H1 (cell line): ENCODE measurements at regions not wholly inside any gene's neighbourhood (a gene's known extent, or its start where the extent isn't known, plus 50 kb on each side); places are given as distances from the start of the nearest gene placed in this dataset.

Source experiments
- CTCF ChIA-PET: fragments of 300-600 bp; sonication (Branson Sonifier 250); formaldehyde crosslinking; loops from one replicate; lab custom pipeline; 2021; ENCODE audit not compliant: partially characterized antibody; lab: Charles Lee
- POLR2A ChIA-PET: fragments of 300-600 bp; sonication (Branson Sonifier 250); formaldehyde crosslinking; loops from one replicate; lab custom pipeline; 2021; ENCODE audit warnings: inconsistent platforms; ENCODE audit not compliant: partially characterized antibody; lab: Charles Lee
- DNase-seq, 2 experiments: peaks; one replicate each; pipeline versions ENCODE4 v3.0.0 to v3.0.0-alpha.2; 2010 to 2022; ENCODE audit warnings: low spot score in 2 of 2, low read depth in 1 of 2, mixed read lengths in 1 of 2
- FAIRE-seq: peaks from 2 replicates; lab custom pipeline; 2011; peaks lifted over from hg19 to GRCh38; lab: Jason Lieb, UNC
- H2AFZ ChIP-seq: 2 replicates; pipeline ENCODE4 v1.8.1; 2012; ENCODE audit warnings: low read length, inconsistent platforms
- H2AK5ac ChIP-seq: 2 replicates; pipeline ENCODE4 v1.6.1; 2013; ENCODE audit warnings: low read depth, low read length
- H2BK120ac ChIP-seq: replicated peaks from 2 replicates; pipeline ENCODE3; 2013; ENCODE audit warnings: low read depth, low read length, inconsistent platforms
- H2BK12ac ChIP-seq: 2 replicates; pipeline ENCODE4 v1.6.1; 2013; ENCODE audit warnings: low read depth, low read length
- H2BK15ac ChIP-seq: 2 replicates; pipeline ENCODE4 v1.6.1; 2013; ENCODE audit warnings: low read length
- H2BK20ac ChIP-seq: 2 replicates; pipeline ENCODE4 v1.6.1; 2013; ENCODE audit warnings: low read length
- H2BK5ac ChIP-seq: 2 replicates; pipeline ENCODE4 v1.6.1; 2013; ENCODE audit warnings: low read depth, low read length
- H3K14ac ChIP-seq: 2 replicates; pipeline ENCODE4 v1.6.1; 2013; ENCODE audit warnings: inconsistent platforms; ENCODE audit not compliant: insufficient read length
- H3K18ac ChIP-seq: 2 replicates; pipeline ENCODE4 v1.6.1; 2013; ENCODE audit warnings: low read length; ENCODE audit errors: extremely low read depth
- H3K23ac ChIP-seq: 2 replicates; pipeline ENCODE4 v1.6.1; 2013; ENCODE audit warnings: inconsistent platforms; ENCODE audit not compliant: insufficient read length
- H3K23me2 ChIP-seq: 2 replicates; pipeline ENCODE4 v1.6.1; 2013; ENCODE audit warnings: low read depth, low read length
- H3K27ac ChIP-seq: 2 replicates; pipeline ENCODE4 v1.6.1; 2011; ENCODE audit warnings: low read depth, low read length, inconsistent platforms
- H3K27me3 ChIP-seq, 4 experiments: replicated peaks in 1 of 4; 1 replicate in 1 of 4; 2 replicates in 3 of 4; pipeline versions ENCODE4 v1.6.1 to v1.8.1; 2011 to 2013; ENCODE audit warnings: low read length in 3 of 4, mild to moderate bottlenecking in 3 of 4, inconsistent platforms in 2 of 4, mixed read lengths in 2 of 4, moderate library complexity in 1 of 4; ENCODE audit not compliant: control insufficient read depth in 3 of 4, insufficient read depth in 3 of 4; ENCODE audit errors: extremely low read depth in 1 of 4
- H3K36me3 ChIP-seq, 4 experiments: 2 replicates each; pipeline versions ENCODE4 v1.6.1 to v1.8.1; 2011 to 2013; ENCODE audit warnings: mild to moderate bottlenecking in 4 of 4, low read length in 3 of 4, moderate library complexity in 2 of 4, control low read depth in 1 of 4, inconsistent platforms in 1 of 4; ENCODE audit not compliant: insufficient read depth in 4 of 4, control insufficient read depth in 2 of 4
- H3K4ac ChIP-seq: replicated peaks from 2 replicates; pipeline ENCODE3; 2013; ENCODE audit warnings: low read length, low read depth, mixed read lengths, inconsistent platforms; ENCODE audit not compliant: insufficient read length
- H3K4me1 ChIP-seq, 4 experiments: replicated peaks in 1 of 4; 1 replicate in 1 of 4; 2 replicates in 3 of 4; pipeline versions ENCODE4 v1.6.1 to v1.8.1; 2011 to 2013; ENCODE audit warnings: low read length in 3 of 4, inconsistent platforms in 2 of 4, mixed read lengths in 1 of 4; ENCODE audit not compliant: insufficient read depth in 4 of 4, control insufficient read depth in 3 of 4
- H3K4me2 ChIP-seq, 2 experiments: 2 replicates each; pipeline versions ENCODE4 v1.6.1 to v1.8.1; 2011 to 2013; ENCODE audit warnings: low read depth in 2 of 2, low read length in 2 of 2, control low read depth in 1 of 2, inconsistent platforms in 1 of 2, mild to moderate bottlenecking in 1 of 2; ENCODE audit not compliant: insufficient read depth in 1 of 2
- H3K4me3 ChIP-seq, 4 experiments: fragments of 200-600, 300-600 bp in 1 of 4; sonication (generic), shearing (Covaris generic), sonication (Bioruptor Twin) in 1 of 4; 2 replicates each; pipeline versions ENCODE4 v1.5.1 to v1.8.1; 2011 to 2016; ENCODE audit warnings: low read length in 4 of 4, low read depth in 3 of 4, control low read depth in 2 of 4, inconsistent platforms in 2 of 4, mild to moderate bottlenecking in 2 of 4, mixed read lengths in 1 of 4, moderate library complexity in 1 of 4; ENCODE audit not compliant: insufficient read depth in 2 of 4; ENCODE audit errors: extremely low read depth in 1 of 4
- H3K56ac ChIP-seq: replicated peaks from 2 replicates; pipeline ENCODE3; 2013; ENCODE audit warnings: low read depth, mild to moderate bottlenecking, mixed read lengths, low read length, inconsistent platforms; ENCODE audit not compliant: insufficient read length
- H3K79me1 ChIP-seq: 2 replicates; pipeline ENCODE4 v1.6.1; 2013; ENCODE audit warnings: low read depth, low read length, control low read depth
- H3K79me2 ChIP-seq, 2 experiments: 2 replicates each; pipeline versions ENCODE4 v1.6.1 to v1.8.1; 2012 to 2013; ENCODE audit warnings: low read length in 2 of 2, mild to moderate bottlenecking in 2 of 2, inconsistent platforms in 1 of 2; ENCODE audit not compliant: insufficient read depth in 2 of 2, control insufficient read depth in 1 of 2
- H3K9ac ChIP-seq, 4 experiments: replicated peaks in 1 of 4; 1 replicate in 1 of 4; 2 replicates in 3 of 4; pipeline versions ENCODE4 v1.6.1 to v1.8.1; 2011 to 2013; ENCODE audit warnings: low read depth in 3 of 4, low read length in 3 of 4, control low read depth in 2 of 4, mild to moderate bottlenecking in 2 of 4, moderate library complexity in 2 of 4, inconsistent platforms in 1 of 4; ENCODE audit errors: extremely low read depth in 1 of 4
- H3K9me3 ChIP-seq, 2 experiments: 2 replicates each; pipeline versions ENCODE4 v1.6.1 to v1.8.1; 2012 to 2013; ENCODE audit warnings: mild to moderate bottlenecking in 2 of 2, moderate library complexity in 2 of 2, control low read depth in 1 of 2, inconsistent platforms in 1 of 2, low read depth in 1 of 2, low read length in 1 of 2, mixed read lengths in 1 of 2; ENCODE audit not compliant: insufficient read depth in 2 of 2
- H4K20me1 ChIP-seq, 2 experiments: replicated peaks in 1 of 2; 2 replicates each; pipeline versions ENCODE3 to v1.8.1; 2011 to 2013; ENCODE audit warnings: inconsistent platforms in 2 of 2, low read length in 2 of 2, mild to moderate bottlenecking in 1 of 2; ENCODE audit not compliant: insufficient read depth in 2 of 2, control insufficient read depth in 1 of 2
- H4K5ac ChIP-seq: 2 replicates; pipeline ENCODE4 v1.6.1; 2013; ENCODE audit warnings: low read length, low read depth, mixed read lengths, inconsistent platforms; ENCODE audit not compliant: insufficient read length
- H4K8ac ChIP-seq: 2 replicates; pipeline ENCODE4 v1.8.0; 2013; ENCODE audit warnings: mild to moderate bottlenecking, moderate library complexity, low read length, inconsistent platforms; ENCODE audit not compliant: insufficient read depth; ENCODE audit errors: extremely low read depth
- H4K91ac ChIP-seq: replicated peaks from 2 replicates; pipeline ENCODE3; 2013; ENCODE audit warnings: low read length, mixed read lengths, inconsistent platforms; ENCODE audit not compliant: insufficient read length
- ATF2 ChIP-seq: IDR thresholded peaks from 2 replicates; pipeline ENCODE4 v1.6.1; 2012; ENCODE audit warnings: low read length, inconsistent platforms
- BACH1 ChIP-seq: IDR thresholded peaks from 2 replicates; pipeline ENCODE4 v1.6.1; 2012; ENCODE audit warnings: low read length, improper control_type of control experiment
- CEBPB ChIP-seq: IDR thresholded peaks from 2 replicates; pipeline ENCODE4 v1.6.1; 2012; ENCODE audit warnings: low read depth, low read length
- ZNF274 ChIP-seq: IDR thresholded peaks from 2 replicates; pipeline ENCODE4 v1.7.0; 2012; ENCODE audit warnings: low read length, borderline replicate concordance; ENCODE audit errors: extremely low read depth
- WGBS, 2 experiments: shearing (Covaris generic) in 1 of 2; methylation state at CpG; one replicate each; pipeline versions ENCODE4 v1.1.6 to v1.1.7; 2013 to 2015; ENCODE audit warnings: low lambda C conversion rate in 2 of 2, mixed read lengths in 2 of 2, inconsistent platforms in 1 of 2, low coverage in 1 of 2, missing lambda C conversion rate in 1 of 2; ENCODE audit not compliant: insufficient replicate concordance in 2 of 2, insufficient coverage in 1 of 2, insufficient read length in 1 of 2; ENCODE audit errors: extremely low coverage in 1 of 2, missing lambda C conversion rate in 1 of 2; 5-methylcytosine and 5-hydroxymethylcytosine counted together

- Histone ChIP-seq H2AK5ac (no peak overlapping the region), H4K5ac (no peak overlapping the region), H3K23ac (no peak overlapping the region), H3K27ac (no peak overlapping the region), H2BK5ac (no peak overlapping the region), H3K23me2 (no peaks in the 10 kb centered on the region; the same call in 1 of the 2 replicates), H2BK12ac (no peak overlapping the region), H4K20me1 (no peaks in the 10 kb centered on the region), H4K8ac (no peak overlapping the region), H2AFZ (no peak overlapping the region), H2BK15ac (no peak overlapping the region), H3K14ac (no peak overlapping the region), H3K4me1 (peaks cover 0 to 7% (median 3%) of the 10 kb centered on the region in 4 experiments; a peak in 3 of 7 replicates), H3K4me3 (no peak overlapping the region), H3K4me2 (no peak overlapping the region), H3K9me3 (peaks cover 0 to 8% of the 10 kb centered on the region in 2 experiments; a peak in 2 of 4 replicates), H2BK20ac (no peak overlapping the region), H3K9ac (no peak overlapping the region), H3K4ac (no peak overlapping the region), H3K56ac (no peak overlapping the region), H4K91ac (no peak overlapping the region), H2BK120ac (no peak overlapping the region), H3K27me3 (no peaks in the 10 kb centered on the region), H3K36me3 (no peaks in the 10 kb centered on the region), H3K18ac (no peak overlapping the region), H3K79me2 (no peaks in the 10 kb centered on the region), H3K79me1 (no peaks in the 10 kb centered on the region)
- FAIRE-seq (no peak), DNase-seq (no peak)
- ChIA-PET POLR2A (no interaction called here), CTCF (no interaction called here)
- no peak for TF ChIP-seq BACH1
- no peak for TF ChIP-seq ATF2
- no peak for TF ChIP-seq ZNF274
- no peak for TF ChIP-seq CEBPB
- WGBS, 2 experiments = 90% methylated on average over 4 of the region's 4 CpGs; no CpG with 5 or more reads in 1 of the 2 experiments
Observed at GRCh38 chr4:141900856-141901255, 264.5 kb downstream of the IL15 start.
